ENCODE measurements at regions not wholly inside any gene's neighbourhood (a gene's known extent, or its start where the extent isn't known, plus 50 kb on each side); places are given as distances from the start of the nearest gene placed in this dataset.
"Not testable (repeated sequence)": the region's sequence is repeated elsewhere in the genome, so short reads cannot be mapped to it uniquely, and the experiment has no call there.

DNA sequence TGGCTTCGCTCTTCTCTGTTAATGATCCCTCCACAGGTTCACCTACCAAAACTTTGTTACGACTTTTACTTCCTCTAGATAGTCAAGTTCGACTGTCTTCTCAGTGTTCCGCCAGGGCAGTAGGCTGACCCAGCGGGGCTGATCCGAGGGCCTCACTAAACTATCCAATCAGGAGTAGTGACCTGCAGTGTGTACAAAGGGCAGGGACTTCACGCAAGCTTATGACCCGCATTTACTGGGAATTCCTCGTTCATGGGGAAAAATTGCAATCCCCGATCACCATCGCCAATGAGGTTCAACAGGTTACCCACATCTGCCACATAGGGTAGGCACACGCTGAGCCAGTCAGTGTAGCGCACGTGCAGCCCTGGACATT is 771.4 kb upstream of the DEFB115 start:
- Histone ChIP-seq H3K79me2 (ENCODE audit: low read depth) (no peaks in the 10 kb centered on the region), H4K20me1 (ENCODE audit: insufficient read depth) (no peaks in the 10 kb centered on the region), H3K27ac (no peak overlapping the region), H3K36me3 (ENCODE audit: low read depth) (no peaks in the 10 kb centered on the region), H3K9me2 (ENCODE audit: insufficient read depth) (no peaks in the 10 kb centered on the region), H3K4me2 (no peak overlapping the region), H3K9me3 (ENCODE audit: insufficient read depth, low read depth) (no peaks in the 10 kb centered on the region), H3K4me3 (no peak overlapping the region), H2AFZ (no peak overlapping the region), H3K27me3 (ENCODE audit: insufficient read depth, low read depth) (no peaks in the 10 kb centered on the region), H3F3A (ENCODE audit: insufficient read depth, low read depth) (no peaks in the 10 kb centered on the region), H3K4me1 (replicated peaks; ENCODE audit: insufficient read depth) (no peaks in the 10 kb centered on the region)
- TF ChIP-seq EZH2 (IDR thresholded peaks at IDR 0.05; ENCODE audit: low read depth), result no peak
- TF ChIP-seq, protein P1, sequence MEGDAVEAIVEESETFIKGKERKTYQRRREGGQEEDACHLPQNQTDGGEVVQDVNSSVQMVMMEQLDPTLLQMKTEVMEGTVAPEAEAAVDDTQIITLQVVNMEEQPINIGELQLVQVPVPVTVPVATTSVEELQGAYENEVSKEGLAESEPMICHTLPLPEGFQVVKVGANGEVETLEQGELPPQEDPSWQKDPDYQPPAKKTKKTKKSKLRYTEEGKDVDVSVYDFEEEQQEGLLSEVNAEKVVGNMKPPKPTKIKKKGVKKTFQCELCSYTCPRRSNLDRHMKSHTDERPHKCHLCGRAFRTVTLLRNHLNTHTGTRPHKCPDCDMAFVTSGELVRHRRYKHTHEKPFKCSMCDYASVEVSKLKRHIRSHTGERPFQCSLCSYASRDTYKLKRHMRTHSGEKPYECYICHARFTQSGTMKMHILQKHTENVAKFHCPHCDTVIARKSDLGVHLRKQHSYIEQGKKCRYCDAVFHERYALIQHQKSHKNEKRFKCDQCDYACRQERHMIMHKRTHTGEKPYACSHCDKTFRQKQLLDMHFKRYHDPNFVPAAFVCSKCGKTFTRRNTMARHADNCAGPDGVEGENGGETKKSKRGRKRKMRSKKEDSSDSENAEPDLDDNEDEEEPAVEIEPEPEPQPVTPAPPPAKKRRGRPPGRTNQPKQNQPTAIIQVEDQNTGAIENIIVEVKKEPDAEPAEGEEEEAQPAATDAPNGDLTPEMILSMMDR (conservative IDR thresholded peaks at IDR 0.05), result no peak
- DNase-seq, result no peak
- ChIA-PET CTCF (no interaction called here), POLR2A (ENCODE audit: unreplicated experiment) (no interaction called here)
- BruUV-seq (replicated peaks), result no TSS peak
- intact Hi-C loops (cut with micrococcal nuclease; ENCODE audit: unreplicated experiment), result no loop called here

DNA sequence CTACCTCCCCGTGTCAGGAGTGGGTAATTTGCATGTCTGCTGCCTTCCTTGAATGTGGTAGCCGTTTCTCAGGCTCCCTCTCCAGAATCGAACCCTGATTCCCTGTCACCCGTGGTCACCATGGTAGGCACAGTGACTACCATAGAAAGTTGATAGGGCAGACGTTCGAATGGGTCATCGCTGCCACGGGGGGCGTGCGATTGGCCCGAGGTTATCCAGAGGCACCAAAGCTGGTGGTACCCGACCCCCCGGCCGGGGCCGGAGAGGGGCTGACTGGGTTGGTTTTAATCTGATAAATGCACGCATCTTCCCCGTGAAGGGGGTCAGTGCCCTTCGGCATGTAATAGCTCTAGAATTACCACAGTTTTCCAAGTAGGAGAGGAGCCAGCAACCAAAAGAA is 770.0 kb upstream of the DEFB115 start:
- POLR2A ChIA-PET (ENCODE audit: unreplicated experiment); H3K4me3 ChIP-seq; H2AFZ ChIP-seq; H3K9me2 ChIP-seq (ENCODE audit: insufficient read depth); H3K27me3 ChIP-seq (ENCODE audit: insufficient read depth, low read depth); H3K27ac ChIP-seq; H3K36me3 ChIP-seq (ENCODE audit: low read depth); H3F3A ChIP-seq (ENCODE audit: insufficient read depth, low read depth); H4K20me1 ChIP-seq (ENCODE audit: insufficient read depth); BruUV-seq (replicated peaks); CTCF ChIA-PET; intact Hi-C loops (cut with micrococcal nuclease; ENCODE audit: unreplicated experiment); DNase-seq; H3K79me2 ChIP-seq (ENCODE audit: low read depth); H3K9me3 ChIP-seq (ENCODE audit: insufficient read depth, low read depth); H3K4me1 ChIP-seq (replicated peaks; ENCODE audit: insufficient read depth); H3K4me2 ChIP-seq: not testable (repeated sequence)

- no peak overlapping the region for H3K4me2 ChIP-seq
- no peaks in the 10 kb centered on the region for H4K20me1 ChIP-seq (ENCODE audit: insufficient read depth)
- ChIA-PET CTCF (no interaction called here), POLR2A (ENCODE audit: unreplicated experiment) (no interaction called here)
- H3K4me1 ChIP-seq (replicated peaks; ENCODE audit: insufficient read depth), result no peaks in the 10 kb centered on the region
- no peak overlapping the region for H3K4me3 ChIP-seq
- no peak for TF ChIP-seq EZH2 (IDR thresholded peaks at IDR 0.05; ENCODE audit: low read depth)
- TF ChIP-seq, protein P1 (conservative IDR thresholded peaks at IDR 0.05), result no peak
- no peaks in the 10 kb centered on the region for H3K9me3 ChIP-seq (ENCODE audit: insufficient read depth, low read depth)
- no peaks in the 10 kb centered on the region for H3K36me3 ChIP-seq (ENCODE audit: low read depth)
- H3F3A ChIP-seq (ENCODE audit: insufficient read depth, low read depth), result no peaks in the 10 kb centered on the region
- H3K9me2 ChIP-seq (ENCODE audit: insufficient read depth), result no peaks in the 10 kb centered on the region
- no peak overlapping the region for H3K27ac ChIP-seq
- no peaks in the 10 kb centered on the region for H3K27me3 ChIP-seq (ENCODE audit: insufficient read depth, low read depth)
- H3K79me2 ChIP-seq (ENCODE audit: low read depth), result no peaks in the 10 kb centered on the region
- intact Hi-C loops (cut with micrococcal nuclease; ENCODE audit: unreplicated experiment), result no loop called here
- H2AFZ ChIP-seq, result no peak overlapping the region
- no peak for DNase-seq
- BruUV-seq (replicated peaks), result no TSS peak
These were observed 769.2 kb upstream of the DEFB115 start for GRCh38 chr20:30487947-30488926.
